Keratinocyte (primary cell): ENCODE measurements at regions not wholly inside any gene's neighbourhood (a gene's known extent, or its start where the extent isn't known, plus 50 kb on each side); places are given as distances from the start of the nearest gene placed in this dataset.

Source experiments
- DNase-seq: peaks from one replicate; pipeline ENCODE4 v3.0.0-alpha.2; 2011; ENCODE audit warnings: low read depth, missing footprints, low spot score
- FAIRE-seq: peaks from 2 replicates; lab custom pipeline; 2011; peaks lifted over from hg19 to GRCh38; lab: Jason Lieb, UNC
- H2AFZ ChIP-seq: 2 replicates; pipeline ENCODE4 v1.6.0; 2012; ENCODE audit warnings: low read length, control low read depth, inconsistent platforms; ENCODE audit not compliant: control insufficient read depth
- H3K27ac ChIP-seq: 2 replicates; pipeline ENCODE4 v1.5.1; 2011; ENCODE audit warnings: low read length; ENCODE audit not compliant: control insufficient read depth, insufficient read depth
- H3K27me3 ChIP-seq: 3 replicates; pipeline ENCODE4 v1.6.0; 2011; ENCODE audit warnings: low read length; ENCODE audit not compliant: control insufficient read depth, insufficient read depth; ENCODE audit errors: extremely low read depth
- H3K36me3 ChIP-seq, 2 experiments: 2 replicates in 1 of 2; 3 replicates in 1 of 2; pipeline ENCODE4 v1.5.1; 2011; ENCODE audit warnings: low read length in 2 of 2, mild to moderate bottlenecking in 1 of 2; ENCODE audit not compliant: control insufficient read depth in 2 of 2, insufficient read depth in 2 of 2; ENCODE audit errors: extremely low read depth in 1 of 2
- H3K4me1 ChIP-seq: 3 replicates; pipeline ENCODE4 v1.5.1; 2011; ENCODE audit warnings: low read length; ENCODE audit not compliant: control insufficient read depth, insufficient read depth; ENCODE audit errors: extremely low read depth
- H3K4me2 ChIP-seq: 3 replicates; pipeline ENCODE4 v1.6.0; 2011; ENCODE audit warnings: low read depth, low read length; ENCODE audit not compliant: control insufficient read depth, insufficient read depth; ENCODE audit errors: extremely low read depth
- H3K4me3 ChIP-seq, 3 experiments: fragments of 200-600 bp in 1 of 3; sonication (generic) in 1 of 3; 2 replicates in 2 of 3; 3 replicates in 1 of 3; pipeline ENCODE4 v1.5.1; 2011 to 2016; ENCODE audit warnings: low read length in 3 of 3, mild to moderate bottlenecking in 3 of 3, control low read depth in 2 of 3, inconsistent platforms in 1 of 3, low read depth in 1 of 3, mixed read lengths in 1 of 3, mixed run types in 1 of 3, moderate library complexity in 1 of 3; ENCODE audit not compliant: control insufficient read depth in 2 of 3, insufficient read depth in 2 of 3; ENCODE audit errors: extremely low read depth in 1 of 3
- H3K79me2 ChIP-seq: 2 replicates; pipeline ENCODE4 v1.6.0; 2012; ENCODE audit warnings: low read length; ENCODE audit not compliant: control insufficient read depth, insufficient read depth
- H3K9ac ChIP-seq: 3 replicates; pipeline ENCODE4 v1.6.0; 2011; ENCODE audit warnings: low read length; ENCODE audit not compliant: control insufficient read depth, insufficient read depth; ENCODE audit errors: extremely low read depth
- H3K9me1 ChIP-seq: 3 replicates; pipeline ENCODE4 v1.6.0; 2011; ENCODE audit warnings: low read length; ENCODE audit not compliant: control insufficient read depth, insufficient read depth; ENCODE audit errors: extremely low read depth
- H3K9me3 ChIP-seq: 2 replicates; pipeline ENCODE4 v1.5.1; 2012; ENCODE audit warnings: low read depth, low read length; ENCODE audit not compliant: control insufficient read depth
- H4K20me1 ChIP-seq: 3 replicates; pipeline ENCODE4 v1.6.0; 2011; ENCODE audit warnings: low read length; ENCODE audit not compliant: control insufficient read depth, insufficient read depth; ENCODE audit errors: extremely low read depth
- CTCF ChIP-seq, 3 experiments: IDR thresholded peaks in 1 of 3; conservative IDR thresholded peaks in 1 of 3; optimal IDR thresholded peaks in 1 of 3; 2 replicates in 2 of 3; 3 replicates in 1 of 3; pipeline versions ENCODE3 to v1.5.1; 2011; ENCODE audit warnings: low read length in 3 of 3, mild to moderate bottlenecking in 3 of 3, moderate library complexity in 2 of 3, control low read depth in 1 of 3, inconsistent platforms in 1 of 3; ENCODE audit not compliant: insufficient read depth in 2 of 3; ENCODE audit errors: extremely low read depth in 1 of 3
- EZH2 ChIP-seq: IDR thresholded peaks from one replicate; pipeline ENCODE4 v1.6.1; 2012; ENCODE audit warnings: inconsistent platforms, mild to moderate bottlenecking, low read length, moderate library complexity
- dilution Hi-C: fragments of 300-500 bp; cut with MboI; formaldehyde crosslinking; loops from one replicate; pipeline ENCODE4 v1.7.0; 2020; ENCODE audit warnings: low sequenced_read_pairs; ENCODE audit not compliant: extremely low pct_ligation_motif_present

GRCh38 chr6:80553071-80553740, 446.7 kb downstream of the BCKDHB start:
- Histone ChIP-seq H3K4me1 (peaks cover 6% of the 10 kb centered on the region), H3K4me3 (no peak overlapping the region), H3K9me3 (no peaks in the 10 kb centered on the region), H3K9ac (no peak overlapping the region), H3K79me2 (no peaks in the 10 kb centered on the region), H3K27ac (no peak overlapping the region), H3K36me3 (no peaks in the 10 kb centered on the region), H4K20me1 (no peaks in the 10 kb centered on the region), H2AFZ (no peak overlapping the region), H3K4me2 (no peak overlapping the region), H3K27me3 (no peaks in the 10 kb centered on the region), H3K9me1 (no peaks in the 10 kb centered on the region)
- FAIRE-seq (no peak), DNase-seq (no peak)
- dilution Hi-C loops = no loop called here
- TF ChIP-seq EZH2 = no peak
- no peak for TF ChIP-seq CTCF (optimal IDR thresholded peaks at IDR 0.05 in 1 of 3, IDR thresholded peaks at IDR 0.05 in 1 of 3, conservative IDR thresholded peaks at IDR 0.05 in 1 of 3; ENCODE audit: extremely low read depth in 1 of 3, insufficient read depth in 2 of 3, low read length in 3 of 3)

GRCh38 chr6:80550748-80551147, 444.3 kb downstream of the BCKDHB start:
- no peak for FAIRE-seq
- no peak for TF ChIP-seq CTCF (optimal IDR thresholded peaks at IDR 0.05 in 1 of 3, IDR thresholded peaks at IDR 0.05 in 1 of 3, conservative IDR thresholded peaks at IDR 0.05 in 1 of 3; ENCODE audit: extremely low read depth in 1 of 3, insufficient read depth in 2 of 3, low read length in 3 of 3)
- TF ChIP-seq EZH2 = no peak
- Histone ChIP-seq H3K79me2 (no peaks in the 10 kb centered on the region), H3K9me1 (no peaks in the 10 kb centered on the region), H3K27ac (no peak overlapping the region), H3K9ac (no peak overlapping the region), H3K27me3 (no peaks in the 10 kb centered on the region), H3K4me1 (peaks cover 13% of the 10 kb centered on the region), H3K4me3 (no peak overlapping the region), H3K4me2 (no peak overlapping the region), H3K9me3 (no peaks in the 10 kb centered on the region), H3K36me3 (no peaks in the 10 kb centered on the region), H2AFZ (no peak overlapping the region), H4K20me1 (no peaks in the 10 kb centered on the region)
- no peak for DNase-seq
- dilution Hi-C loops = no loop called here
